H9 (cell line): ENCODE measurements at regions not wholly inside any gene's neighbourhood (a gene's known extent, or its start where the extent isn't known, plus 50 kb on each side); places are given as distances from the start of the nearest gene placed in this dataset.

Experiments used
- DNase-seq: peaks from one replicate; pipeline ENCODE4 v3.0.0-alpha.2; 2017
- H2AFZ ChIP-seq: one replicate; pipeline ENCODE4 v1.6.1; 2013; ENCODE audit warnings: mild to moderate bottlenecking, low read length, control low read depth, moderate library complexity
- H2AK5ac ChIP-seq: 2 replicates; pipeline ENCODE4 v1.6.1; 2013; ENCODE audit warnings: low read length, control low read depth, mixed read lengths; ENCODE audit not compliant: insufficient read length
- H2BK120ac ChIP-seq: one replicate; pipeline ENCODE4 v1.6.1; 2013; ENCODE audit warnings: low read depth, mild to moderate bottlenecking, low read length, control low read depth, inconsistent platforms; ENCODE audit not compliant: poor library complexity, severe bottlenecking
- H2BK12ac ChIP-seq: 2 replicates; pipeline ENCODE4 v1.6.1; 2013; ENCODE audit warnings: low read length, control low read depth, mixed read lengths, low read depth; ENCODE audit not compliant: insufficient read length
- H2BK15ac ChIP-seq: 2 replicates; pipeline ENCODE4 v1.6.1; 2013; ENCODE audit warnings: low read depth, low read length, control low read depth
- H2BK20ac ChIP-seq: one replicate; pipeline ENCODE4 v1.6.1; 2013; ENCODE audit warnings: low read depth, mild to moderate bottlenecking, low read length, control low read depth, inconsistent platforms; ENCODE audit not compliant: poor library complexity, severe bottlenecking
- H2BK5ac ChIP-seq: 2 replicates; pipeline ENCODE4 v1.6.1; 2013; ENCODE audit warnings: low read length, control low read depth, mixed read lengths; ENCODE audit not compliant: insufficient read length
- H3K14ac ChIP-seq: 2 replicates; pipeline ENCODE4 v1.6.1; 2013; ENCODE audit warnings: low read length, control low read depth; ENCODE audit not compliant: insufficient read depth
- H3K18ac ChIP-seq: 2 replicates; pipeline ENCODE4 v1.6.1; 2013; ENCODE audit warnings: low read depth, mild to moderate bottlenecking, mixed read lengths, low read length, control low read depth; ENCODE audit not compliant: insufficient read length
- H3K23ac ChIP-seq: 2 replicates; pipeline ENCODE4 v1.6.1; 2013; ENCODE audit warnings: low read length, control low read depth, mixed read lengths, low read depth; ENCODE audit not compliant: insufficient read length
- H3K23me2 ChIP-seq: 2 replicates; pipeline ENCODE4 v1.6.1; 2013; ENCODE audit warnings: low read depth, mild to moderate bottlenecking, mixed read lengths, low read length, control low read depth; ENCODE audit not compliant: insufficient read length, poor library complexity, severe bottlenecking
- H3K27ac ChIP-seq: 2 replicates; pipeline ENCODE4 v1.5.1; 2013; ENCODE audit warnings: low read length, control low read depth, mixed read lengths, low read depth; ENCODE audit not compliant: insufficient read length
- H3K27me3 ChIP-seq: 2 replicates; pipeline ENCODE4 v1.6.1; 2013; ENCODE audit warnings: low read length, control low read depth, inconsistent platforms; ENCODE audit not compliant: insufficient read depth
- H3K4ac ChIP-seq: 2 replicates; pipeline ENCODE4 v1.6.1; 2013; ENCODE audit warnings: low read depth, mild to moderate bottlenecking, control low read depth, inconsistent platforms, low read length, moderate library complexity
- H3K4me1 ChIP-seq: 2 replicates; pipeline ENCODE4 v1.6.1; 2013; ENCODE audit warnings: low read length, control low read depth, inconsistent platforms; ENCODE audit not compliant: insufficient read depth
- H3K4me2 ChIP-seq: 2 replicates; pipeline ENCODE4 v1.6.1; 2013; ENCODE audit warnings: low read length, control low read depth, mixed read lengths; ENCODE audit not compliant: insufficient read length, insufficient read depth
- H3K56ac ChIP-seq: 2 replicates; pipeline ENCODE4 v1.6.1; 2013; ENCODE audit warnings: low read depth, mild to moderate bottlenecking, mixed read lengths, low read length, control low read depth; ENCODE audit not compliant: insufficient read length
- H3K79me1 ChIP-seq: 2 replicates; pipeline ENCODE4 v1.6.1; 2013; ENCODE audit warnings: low read depth, mild to moderate bottlenecking, moderate library complexity, low read length, control low read depth, inconsistent platforms; ENCODE audit not compliant: insufficient read depth, poor library complexity, severe bottlenecking
- H3K79me2 ChIP-seq: 2 replicates; pipeline ENCODE4 v1.6.1; 2013; ENCODE audit warnings: low read length, control low read depth, inconsistent platforms; ENCODE audit not compliant: insufficient read depth
- H3K9ac ChIP-seq: 2 replicates; pipeline ENCODE4 v1.6.1; 2013; ENCODE audit warnings: low read length, control low read depth, mixed read lengths; ENCODE audit not compliant: insufficient read length; ENCODE audit errors: extremely low read depth
- H3K9me3 ChIP-seq: one replicate; pipeline ENCODE4 v1.6.1; 2013; ENCODE audit warnings: low read depth, low read length, inconsistent platforms; ENCODE audit not compliant: control insufficient read depth
- H3T11ph ChIP-seq: one replicate; pipeline ENCODE4 v1.6.1; 2013; ENCODE audit warnings: mild to moderate bottlenecking, low read length, control low read depth, inconsistent platforms
- H4K20me1 ChIP-seq: one replicate; pipeline ENCODE4 v1.6.1; 2013; ENCODE audit not compliant: control insufficient read depth, insufficient read length, insufficient read depth
- H4K5ac ChIP-seq: 2 replicates; pipeline ENCODE4 v1.6.1; 2013; ENCODE audit warnings: low read depth, mild to moderate bottlenecking, mixed read lengths, low read length, control low read depth; ENCODE audit not compliant: insufficient read length
- H4K8ac ChIP-seq: replicated peaks from 2 replicates; pipeline ENCODE4 v1.6.1; 2013; ENCODE audit warnings: low read length, control low read depth, mixed read lengths, low read depth; ENCODE audit not compliant: insufficient read length
- H4K91ac ChIP-seq: 2 replicates; pipeline ENCODE4 v1.6.1; 2013; ENCODE audit warnings: low read depth, mild to moderate bottlenecking, moderate library complexity, mixed read lengths, low read length, control low read depth; ENCODE audit not compliant: insufficient read length
- H3K27ac Mint-ChIP-seq, 3 experiments: 2 replicates in 2 of 3; 3 replicates in 1 of 3; pipeline ENCODE4 v1.8.0; 2020 to 2021; ENCODE audit warnings: mixed read lengths in 3 of 3, mild to moderate bottlenecking in 1 of 3, moderate library complexity in 1 of 3
- H3K27me3 Mint-ChIP-seq: 2 replicates; pipeline ENCODE4 v1.8.0; 2021; ENCODE audit warnings: low read depth, mild to moderate bottlenecking, moderate library complexity, mixed read lengths
- H3K36me3 Mint-ChIP-seq, 3 experiments: 2 replicates in 2 of 3; 3 replicates in 1 of 3; pipeline ENCODE4 v1.8.0; 2020 to 2021; ENCODE audit warnings: low read depth in 3 of 3, mixed read lengths in 3 of 3; ENCODE audit not compliant: insufficient read depth in 1 of 3
- H3K4me1 Mint-ChIP-seq, 2 experiments: 2 replicates each; pipeline ENCODE4 v1.8.0; 2020; ENCODE audit warnings: mixed read lengths in 2 of 2
- H3K4me3 Mint-ChIP-seq, 2 experiments: 2 replicates in 1 of 2; 3 replicates in 1 of 2; pipeline ENCODE4 v1.8.0; 2020 to 2021; ENCODE audit warnings: mild to moderate bottlenecking in 2 of 2, mixed read lengths in 2 of 2, moderate library complexity in 1 of 2
- H3K9me3 Mint-ChIP-seq, 2 experiments: 2 replicates in 1 of 2; 3 replicates in 1 of 2; pipeline ENCODE4 v1.8.0; 2020; ENCODE audit warnings: mild to moderate bottlenecking in 2 of 2, mixed read lengths in 2 of 2, moderate library complexity in 1 of 2
- TF ChIP-seq, protein P1 (sequence below): fragments of 200-600 bp; sonication (generic); conservative IDR thresholded peaks from 3 replicates; pipeline ENCODE4 v1.8.0; 2021; ENCODE audit warnings: antibody characterized with exemption, mild to moderate bottlenecking

GRCh38 chr3:39568508-39568907 lies 101.0 kb downstream of the MOBP start:
- Histone ChIP-seq H2AFZ (no peak overlapping the region), H3K14ac (no peak overlapping the region), H3K9me3 (no peaks in the 10 kb centered on the region), H4K91ac (no peak overlapping the region), H4K5ac (no peak overlapping the region), H2BK5ac (no peak overlapping the region), H3K79me2 (no peaks in the 10 kb centered on the region), H2BK120ac (no peak overlapping the region), H4K8ac (no peak overlapping the region), H3K79me1 (no peaks in the 10 kb centered on the region), H3K23ac (no peak overlapping the region), H2BK12ac (no peak overlapping the region), H4K20me1 (no peaks in the 10 kb centered on the region), H3K4me1 (no peaks in the 10 kb centered on the region), H3K56ac (no peak overlapping the region), H3K18ac (no peak overlapping the region), H2BK20ac (no peak overlapping the region), H3T11ph (no peak overlapping the region), H3K4me2 (no peak overlapping the region), H2AK5ac (no peak overlapping the region), H3K23me2 (no peaks in the 10 kb centered on the region), H2BK15ac (no peak overlapping the region), H3K4ac (no peak overlapping the region), H3K9ac (no peak overlapping the region), H3K27me3 (no peaks in the 10 kb centered on the region), H3K27ac (no peak overlapping the region)
- H3K4me3 Mint-ChIP-seq: no peak overlapping the region
- peaks cover 0 to 2% of the 10 kb centered on the region in 2 experiments; a peak in 3 of 4 replicates for H3K4me1 Mint-ChIP-seq
- TF ChIP-seq, protein P1, sequence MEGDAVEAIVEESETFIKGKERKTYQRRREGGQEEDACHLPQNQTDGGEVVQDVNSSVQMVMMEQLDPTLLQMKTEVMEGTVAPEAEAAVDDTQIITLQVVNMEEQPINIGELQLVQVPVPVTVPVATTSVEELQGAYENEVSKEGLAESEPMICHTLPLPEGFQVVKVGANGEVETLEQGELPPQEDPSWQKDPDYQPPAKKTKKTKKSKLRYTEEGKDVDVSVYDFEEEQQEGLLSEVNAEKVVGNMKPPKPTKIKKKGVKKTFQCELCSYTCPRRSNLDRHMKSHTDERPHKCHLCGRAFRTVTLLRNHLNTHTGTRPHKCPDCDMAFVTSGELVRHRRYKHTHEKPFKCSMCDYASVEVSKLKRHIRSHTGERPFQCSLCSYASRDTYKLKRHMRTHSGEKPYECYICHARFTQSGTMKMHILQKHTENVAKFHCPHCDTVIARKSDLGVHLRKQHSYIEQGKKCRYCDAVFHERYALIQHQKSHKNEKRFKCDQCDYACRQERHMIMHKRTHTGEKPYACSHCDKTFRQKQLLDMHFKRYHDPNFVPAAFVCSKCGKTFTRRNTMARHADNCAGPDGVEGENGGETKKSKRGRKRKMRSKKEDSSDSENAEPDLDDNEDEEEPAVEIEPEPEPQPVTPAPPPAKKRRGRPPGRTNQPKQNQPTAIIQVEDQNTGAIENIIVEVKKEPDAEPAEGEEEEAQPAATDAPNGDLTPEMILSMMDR: no peak
- peaks cover 0 to 2% of the 10 kb centered on the region in 2 experiments; a peak in 2 of 5 replicates for H3K9me3 Mint-ChIP-seq
- no peaks in the 10 kb centered on the region; the same call in none of the 2 replicates for H3K27me3 Mint-ChIP-seq
- DNase-seq: no peak
- peaks cover 0 to 2% (median 0%) of the 10 kb centered on the region in 3 experiments; a peak in 4 of 7 replicates for H3K36me3 Mint-ChIP-seq
- H3K27ac Mint-ChIP-seq: no peak overlapping the region
